Transverse colon (tissue), 4 donors: ENCODE measurements at regions not wholly inside any gene's neighbourhood (a gene's known extent, or its start where the extent isn't known, plus 50 kb on each side); places are given as distances from the start of the nearest gene placed in this dataset.

Source experiments
- CTCF ChIP-seq, 5 experiments: fragments of 200-600 bp in 3 of 5; fragments of 450-650 bp in 2 of 5; sonication (generic) in 3 of 5; IDR thresholded peaks; 1 replicate in 2 of 5; 2 replicates in 3 of 5; pipeline ENCODE4 v1.5.1; 2016 to 2017; ENCODE audit warnings: antibody characterized with exemption in 5 of 5, inconsistent platforms in 3 of 5, mild to moderate bottlenecking in 2 of 5, moderate library complexity in 1 of 5
- EP300 ChIP-seq: sonication (generic); formaldehyde crosslinking; IDR thresholded peaks from one replicate; pipeline ENCODE4 v1.6.1; 2017; ENCODE audit warnings: antibody characterized with exemption, low read depth
- POLR2A ChIP-seq: fragments of 450-650 bp; IDR thresholded peaks from one replicate; pipeline ENCODE4 v1.6.1; 2016; ENCODE audit warnings: antibody characterized with exemption, mild to moderate bottlenecking, moderate library complexity
- POLR2AphosphoS5 ChIP-seq, 3 donors: sonication (generic); formaldehyde crosslinking; IDR thresholded peaks; one replicate each; pipeline ENCODE4 v1.6.1; 2016; ENCODE audit warnings: antibody characterized with exemption in 3 of 3

DNA sequence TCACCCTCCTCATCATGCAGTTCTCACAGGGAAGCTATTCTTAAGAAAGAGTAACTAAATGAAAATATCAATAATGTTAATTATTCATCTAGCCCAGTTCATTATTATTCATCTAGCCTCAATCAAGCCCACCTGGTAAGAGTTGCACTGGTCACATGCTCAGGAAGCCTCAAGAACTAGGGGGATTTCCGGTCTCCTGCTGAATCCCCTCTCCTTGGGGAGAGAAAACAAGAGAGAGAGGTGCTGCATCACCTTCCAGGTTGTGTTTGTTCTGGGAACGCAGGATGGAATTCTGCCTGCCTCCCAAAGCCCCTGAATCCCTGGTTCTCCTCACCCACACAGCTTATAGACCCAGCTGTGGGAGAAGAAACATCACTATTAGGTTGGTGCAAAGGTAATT is 164.0 kb downstream of the PMP22 start:
- TF ChIP-seq CTCF (IDR thresholded peaks at IDR 0.05) = no peak
- TF ChIP-seq POLR2A = no peak
- TF ChIP-seq EP300 = no peak
- TF ChIP-seq POLR2AphosphoS5 (IDR thresholded peaks at IDR 0.05) = no peak
